H9 (cell line): ENCODE measurements at regions not wholly inside any gene's neighbourhood (a gene's known extent, or its start where the extent isn't known, plus 50 kb on each side); places are given as distances from the start of the nearest gene placed in this dataset.
A peak's percentile ranks its signal among the peaks of the same experiment; 100 is the strongest.
"Not testable (repeated sequence)": the region's sequence is repeated elsewhere in the genome, so short reads cannot be mapped to it uniquely, and the experiment has no call there.

ENCODE experiments used
- DNase-seq: peaks from one replicate; pipeline ENCODE4 v3.0.0-alpha.2; 2017
- H2AFZ ChIP-seq: one replicate; pipeline ENCODE4 v1.6.1; 2013; ENCODE audit warnings: mild to moderate bottlenecking, low read length, control low read depth, moderate library complexity
- H2AK5ac ChIP-seq: 2 replicates; pipeline ENCODE4 v1.6.1; 2013; ENCODE audit warnings: low read length, control low read depth, mixed read lengths; ENCODE audit not compliant: insufficient read length
- H2BK120ac ChIP-seq: one replicate; pipeline ENCODE4 v1.6.1; 2013; ENCODE audit warnings: low read depth, mild to moderate bottlenecking, low read length, control low read depth, inconsistent platforms; ENCODE audit not compliant: poor library complexity, severe bottlenecking
- H2BK12ac ChIP-seq: 2 replicates; pipeline ENCODE4 v1.6.1; 2013; ENCODE audit warnings: low read length, control low read depth, mixed read lengths, low read depth; ENCODE audit not compliant: insufficient read length
- H2BK15ac ChIP-seq: 2 replicates; pipeline ENCODE4 v1.6.1; 2013; ENCODE audit warnings: low read depth, low read length, control low read depth
- H2BK20ac ChIP-seq: one replicate; pipeline ENCODE4 v1.6.1; 2013; ENCODE audit warnings: low read depth, mild to moderate bottlenecking, low read length, control low read depth, inconsistent platforms; ENCODE audit not compliant: poor library complexity, severe bottlenecking
- H2BK5ac ChIP-seq: 2 replicates; pipeline ENCODE4 v1.6.1; 2013; ENCODE audit warnings: low read length, control low read depth, mixed read lengths; ENCODE audit not compliant: insufficient read length
- H3K14ac ChIP-seq: 2 replicates; pipeline ENCODE4 v1.6.1; 2013; ENCODE audit warnings: low read length, control low read depth; ENCODE audit not compliant: insufficient read depth
- H3K18ac ChIP-seq: 2 replicates; pipeline ENCODE4 v1.6.1; 2013; ENCODE audit warnings: low read depth, mild to moderate bottlenecking, mixed read lengths, low read length, control low read depth; ENCODE audit not compliant: insufficient read length
- H3K23ac ChIP-seq: 2 replicates; pipeline ENCODE4 v1.6.1; 2013; ENCODE audit warnings: low read length, control low read depth, mixed read lengths, low read depth; ENCODE audit not compliant: insufficient read length
- H3K23me2 ChIP-seq: 2 replicates; pipeline ENCODE4 v1.6.1; 2013; ENCODE audit warnings: low read depth, mild to moderate bottlenecking, mixed read lengths, low read length, control low read depth; ENCODE audit not compliant: insufficient read length, poor library complexity, severe bottlenecking
- H3K27ac ChIP-seq: 2 replicates; pipeline ENCODE4 v1.5.1; 2013; ENCODE audit warnings: low read length, control low read depth, mixed read lengths, low read depth; ENCODE audit not compliant: insufficient read length
- H3K27me3 ChIP-seq: 2 replicates; pipeline ENCODE4 v1.6.1; 2013; ENCODE audit warnings: low read length, control low read depth, inconsistent platforms; ENCODE audit not compliant: insufficient read depth
- H3K4ac ChIP-seq: 2 replicates; pipeline ENCODE4 v1.6.1; 2013; ENCODE audit warnings: low read depth, mild to moderate bottlenecking, control low read depth, inconsistent platforms, low read length, moderate library complexity
- H3K4me1 ChIP-seq: 2 replicates; pipeline ENCODE4 v1.6.1; 2013; ENCODE audit warnings: low read length, control low read depth, inconsistent platforms; ENCODE audit not compliant: insufficient read depth
- H3K4me2 ChIP-seq: 2 replicates; pipeline ENCODE4 v1.6.1; 2013; ENCODE audit warnings: low read length, control low read depth, mixed read lengths; ENCODE audit not compliant: insufficient read length, insufficient read depth
- H3K56ac ChIP-seq: 2 replicates; pipeline ENCODE4 v1.6.1; 2013; ENCODE audit warnings: low read depth, mild to moderate bottlenecking, mixed read lengths, low read length, control low read depth; ENCODE audit not compliant: insufficient read length
- H3K79me1 ChIP-seq: 2 replicates; pipeline ENCODE4 v1.6.1; 2013; ENCODE audit warnings: low read depth, mild to moderate bottlenecking, moderate library complexity, low read length, control low read depth, inconsistent platforms; ENCODE audit not compliant: insufficient read depth, poor library complexity, severe bottlenecking
- H3K79me2 ChIP-seq: 2 replicates; pipeline ENCODE4 v1.6.1; 2013; ENCODE audit warnings: low read length, control low read depth, inconsistent platforms; ENCODE audit not compliant: insufficient read depth
- H3K9ac ChIP-seq: 2 replicates; pipeline ENCODE4 v1.6.1; 2013; ENCODE audit warnings: low read length, control low read depth, mixed read lengths; ENCODE audit not compliant: insufficient read length; ENCODE audit errors: extremely low read depth
- H3K9me3 ChIP-seq: one replicate; pipeline ENCODE4 v1.6.1; 2013; ENCODE audit warnings: low read depth, low read length, inconsistent platforms; ENCODE audit not compliant: control insufficient read depth
- H3T11ph ChIP-seq: one replicate; pipeline ENCODE4 v1.6.1; 2013; ENCODE audit warnings: mild to moderate bottlenecking, low read length, control low read depth, inconsistent platforms
- H4K20me1 ChIP-seq: one replicate; pipeline ENCODE4 v1.6.1; 2013; ENCODE audit not compliant: control insufficient read depth, insufficient read length, insufficient read depth
- H4K5ac ChIP-seq: 2 replicates; pipeline ENCODE4 v1.6.1; 2013; ENCODE audit warnings: low read depth, mild to moderate bottlenecking, mixed read lengths, low read length, control low read depth; ENCODE audit not compliant: insufficient read length
- H4K8ac ChIP-seq: replicated peaks from 2 replicates; pipeline ENCODE4 v1.6.1; 2013; ENCODE audit warnings: low read length, control low read depth, mixed read lengths, low read depth; ENCODE audit not compliant: insufficient read length
- H4K91ac ChIP-seq: 2 replicates; pipeline ENCODE4 v1.6.1; 2013; ENCODE audit warnings: low read depth, mild to moderate bottlenecking, moderate library complexity, mixed read lengths, low read length, control low read depth; ENCODE audit not compliant: insufficient read length
- H3K27ac Mint-ChIP-seq, 3 experiments: 2 replicates in 2 of 3; 3 replicates in 1 of 3; pipeline ENCODE4 v1.8.0; 2020 to 2021; ENCODE audit warnings: mixed read lengths in 3 of 3, mild to moderate bottlenecking in 1 of 3, moderate library complexity in 1 of 3
- H3K27me3 Mint-ChIP-seq: 2 replicates; pipeline ENCODE4 v1.8.0; 2021; ENCODE audit warnings: low read depth, mild to moderate bottlenecking, moderate library complexity, mixed read lengths
- H3K36me3 Mint-ChIP-seq, 3 experiments: 2 replicates in 2 of 3; 3 replicates in 1 of 3; pipeline ENCODE4 v1.8.0; 2020 to 2021; ENCODE audit warnings: low read depth in 3 of 3, mixed read lengths in 3 of 3; ENCODE audit not compliant: insufficient read depth in 1 of 3
- H3K4me1 Mint-ChIP-seq, 2 experiments: 2 replicates each; pipeline ENCODE4 v1.8.0; 2020; ENCODE audit warnings: mixed read lengths in 2 of 2
- H3K4me3 Mint-ChIP-seq, 2 experiments: 2 replicates in 1 of 2; 3 replicates in 1 of 2; pipeline ENCODE4 v1.8.0; 2020 to 2021; ENCODE audit warnings: mild to moderate bottlenecking in 2 of 2, mixed read lengths in 2 of 2, moderate library complexity in 1 of 2
- H3K9me3 Mint-ChIP-seq, 2 experiments: 2 replicates in 1 of 2; 3 replicates in 1 of 2; pipeline ENCODE4 v1.8.0; 2020; ENCODE audit warnings: mild to moderate bottlenecking in 2 of 2, mixed read lengths in 2 of 2, moderate library complexity in 1 of 2
- CTCF ChIP-seq: fragments of 200-600 bp; sonication (generic); conservative IDR thresholded peaks from 3 replicates; pipeline ENCODE4 v1.8.0; 2021; ENCODE audit warnings: antibody characterized with exemption, mild to moderate bottlenecking
- WGBS: extraction: QIAGEN DNeasy Blood & Tissue Kit; methylation state at CpG from one replicate; pipeline ENCODE4 v1.1.7; 2013; ENCODE audit warnings: missing lambda C conversion rate, low lambda C conversion rate, mixed read lengths; ENCODE audit not compliant: insufficient read length; ENCODE audit errors: extremely low coverage; 5-methylcytosine and 5-hydroxymethylcytosine counted together

DNA sequence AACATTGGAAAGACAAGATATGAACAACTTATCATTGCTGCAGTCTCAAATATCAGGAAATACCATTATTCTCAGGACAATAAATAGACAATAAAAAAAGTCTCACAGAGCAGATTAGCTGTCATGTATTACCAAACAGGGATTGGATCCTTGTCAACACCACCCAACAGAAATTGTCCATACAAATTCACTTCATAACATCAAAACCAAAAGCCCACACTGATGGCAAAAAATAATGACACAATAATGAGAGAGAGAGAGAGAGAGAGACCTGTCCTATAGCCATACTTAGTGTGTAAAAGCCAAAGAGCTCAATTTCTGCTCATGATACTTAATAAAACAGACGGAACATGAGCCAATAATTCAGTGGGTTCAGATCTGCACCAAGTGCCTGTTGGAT is 96.5 kb downstream of the PPIAL4G start:
- Mint-ChIP-seq H3K4me1 (peaks cover 18 to 28% of the 10 kb centered on the region in 2 experiments), H3K27ac (no peak overlapping the region), H3K36me3 (no peaks in the 10 kb centered on the region), H3K4me3 (no peak overlapping the region), H3K27me3 (peaks cover 3% of the 10 kb centered on the region), H3K9me3 (no peaks in the 10 kb centered on the region)
- Histone ChIP-seq H3T11ph (no peak overlapping the region), H3K14ac (no peak overlapping the region), H3K18ac (no peak overlapping the region), H2BK20ac (no peak overlapping the region), H2BK15ac (no peak overlapping the region), H4K8ac (no peak overlapping the region), H3K79me1 (no peaks in the 10 kb centered on the region), H2BK12ac (no peak overlapping the region), H3K4me2 (no peak overlapping the region), H3K79me2 (no peaks in the 10 kb centered on the region), H3K4ac (no peak overlapping the region), H4K91ac (no peak overlapping the region), H3K9ac (no peak overlapping the region), H3K56ac (no peak overlapping the region), H4K20me1 (no peaks in the 10 kb centered on the region), H3K4me1 (no peaks in the 10 kb centered on the region; the same call in 1 of the 2 replicates), H3K27me3 (no peaks in the 10 kb centered on the region), H2BK120ac (no peak overlapping the region), H2AK5ac (no peak overlapping the region), H2BK5ac (no peak overlapping the region), H3K9me3 (no peaks in the 10 kb centered on the region), H3K23ac (no peak overlapping the region), H2AFZ (no peak overlapping the region), H3K23me2 (peaks cover 6% of the 10 kb centered on the region), H3K27ac (no peak overlapping the region), H4K5ac (no peak overlapping the region)
- no peak for DNase-seq
- WGBS, result no CpG with 5 or more reads among the region's 1 CpG
- no peak for TF ChIP-seq CTCF

GRCh38 chr1:148386031-148386398 is 97.1 kb downstream of the PPIAL4G start:
- H4K8ac ChIP-seq, H2AFZ ChIP-seq, H3K27me3 ChIP-seq, H2BK20ac ChIP-seq, H3K27me3 Mint-ChIP-seq, H3K18ac ChIP-seq, H3K4me3 Mint-ChIP-seq, H3K23ac ChIP-seq, H2AK5ac ChIP-seq, H3K79me1 ChIP-seq, H2BK12ac ChIP-seq, H2BK120ac ChIP-seq, H3K4me2 ChIP-seq, H3K27ac ChIP-seq, H2BK5ac ChIP-seq, H4K91ac ChIP-seq, DNase-seq, H3K79me2 ChIP-seq, H3K9me3 ChIP-seq, H3K56ac ChIP-seq, H4K5ac ChIP-seq, H3K4ac ChIP-seq, H3K23me2 ChIP-seq, H3T11ph ChIP-seq, H4K20me1 ChIP-seq, H3K9ac ChIP-seq, H3K14ac ChIP-seq, H3K36me3 Mint-ChIP-seq, H3K9me3 Mint-ChIP-seq, H2BK15ac ChIP-seq, H3K4me1 ChIP-seq: not testable (repeated sequence)
- Mint-ChIP-seq H3K4me1 (peaks cover 18 to 28% of the 10 kb centered on the region in 2 experiments), H3K27ac (peak overlapping the region in 1 of 3 experiments; percentile 68; a peak in 1 of 7 replicates)
- WGBS, result no CpG with 5 or more reads among the region's 4 CpGs
